ENCODE measurements at regions not wholly inside any gene's neighbourhood (a gene's known extent, or its start where the extent isn't known, plus 50 kb on each side); places are given as distances from the start of the nearest gene placed in this dataset.

DNA sequence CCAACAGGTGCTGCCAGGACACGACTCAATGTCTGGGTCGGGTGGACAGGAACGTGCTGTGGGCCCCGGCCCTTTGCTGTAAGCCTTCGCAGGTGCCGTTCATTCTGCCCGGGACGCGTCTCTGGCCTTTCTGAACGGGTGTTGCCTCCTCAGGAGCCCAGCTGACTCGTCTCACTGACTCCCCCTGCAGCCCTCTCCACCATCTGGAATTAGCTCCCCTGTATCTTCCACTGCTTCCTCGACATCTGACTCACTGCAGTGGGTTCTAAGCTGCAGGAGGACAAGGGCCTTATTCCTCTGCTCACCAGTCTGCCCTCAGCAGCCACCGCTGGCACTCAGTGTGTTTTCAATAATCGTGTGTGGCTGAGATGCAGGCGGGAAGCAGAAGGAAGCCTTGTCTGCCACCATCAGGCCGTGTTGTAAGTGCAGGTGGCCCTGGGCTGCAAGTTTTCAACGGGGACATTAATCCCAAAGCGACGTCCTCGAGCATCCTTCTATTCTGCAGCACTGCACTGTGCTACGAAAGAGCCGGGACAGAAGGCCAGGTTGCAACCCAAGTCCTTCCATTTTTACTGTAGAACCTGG lies 256.2 kb downstream of the FOXL1 start:
- TF ChIP-seq, protein P1, sequence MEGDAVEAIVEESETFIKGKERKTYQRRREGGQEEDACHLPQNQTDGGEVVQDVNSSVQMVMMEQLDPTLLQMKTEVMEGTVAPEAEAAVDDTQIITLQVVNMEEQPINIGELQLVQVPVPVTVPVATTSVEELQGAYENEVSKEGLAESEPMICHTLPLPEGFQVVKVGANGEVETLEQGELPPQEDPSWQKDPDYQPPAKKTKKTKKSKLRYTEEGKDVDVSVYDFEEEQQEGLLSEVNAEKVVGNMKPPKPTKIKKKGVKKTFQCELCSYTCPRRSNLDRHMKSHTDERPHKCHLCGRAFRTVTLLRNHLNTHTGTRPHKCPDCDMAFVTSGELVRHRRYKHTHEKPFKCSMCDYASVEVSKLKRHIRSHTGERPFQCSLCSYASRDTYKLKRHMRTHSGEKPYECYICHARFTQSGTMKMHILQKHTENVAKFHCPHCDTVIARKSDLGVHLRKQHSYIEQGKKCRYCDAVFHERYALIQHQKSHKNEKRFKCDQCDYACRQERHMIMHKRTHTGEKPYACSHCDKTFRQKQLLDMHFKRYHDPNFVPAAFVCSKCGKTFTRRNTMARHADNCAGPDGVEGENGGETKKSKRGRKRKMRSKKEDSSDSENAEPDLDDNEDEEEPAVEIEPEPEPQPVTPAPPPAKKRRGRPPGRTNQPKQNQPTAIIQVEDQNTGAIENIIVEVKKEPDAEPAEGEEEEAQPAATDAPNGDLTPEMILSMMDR (IDR thresholded peaks at IDR 0.05), result no peak
- no peak overlapping the region for H3K4me3 Mint-ChIP-seq
- no peaks in the 10 kb centered on the region for H3K4me1 Mint-ChIP-seq
- H3K36me3 Mint-ChIP-seq (ENCODE audit: low read depth), result no peaks in the 10 kb centered on the region
- ChIA-PET POLR2A (no interaction called here), CTCF (no interaction called here)
- intact Hi-C loops (cut with micrococcal nuclease), result no loop called here
- H3K27ac Mint-ChIP-seq, result no peak overlapping the region
- no peaks in the 10 kb centered on the region for H3K9me3 Mint-ChIP-seq
- peaks cover under 1% of the 10 kb centered on the region for H3K27me3 Mint-ChIP-seq
- no peak for ATAC-seq (ENCODE audit: low read depth)
- DNase-seq, result no peak

DNA sequence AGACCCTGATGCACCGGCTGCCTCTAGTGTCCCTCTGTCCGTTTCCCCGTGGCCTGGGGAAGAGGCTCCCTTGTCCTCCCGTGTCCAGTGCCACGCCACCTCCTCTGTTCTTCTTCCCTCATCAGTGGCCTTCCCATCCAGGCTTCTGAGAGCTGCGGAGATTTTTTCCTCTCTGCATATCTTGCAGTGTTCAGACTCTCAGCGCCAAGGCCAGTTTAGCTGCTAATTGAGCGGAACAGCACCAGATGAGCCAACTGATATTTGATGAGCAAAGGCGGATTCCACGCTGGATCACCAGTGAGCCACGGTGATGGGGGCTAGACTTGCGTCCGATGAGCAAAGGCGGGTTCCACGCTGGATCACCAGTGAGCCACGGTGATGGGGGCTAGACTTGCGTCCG lies 257.6 kb downstream of the FOXL1 start:
- intact Hi-C loops (cut with micrococcal nuclease), result no loop called here

DNA sequence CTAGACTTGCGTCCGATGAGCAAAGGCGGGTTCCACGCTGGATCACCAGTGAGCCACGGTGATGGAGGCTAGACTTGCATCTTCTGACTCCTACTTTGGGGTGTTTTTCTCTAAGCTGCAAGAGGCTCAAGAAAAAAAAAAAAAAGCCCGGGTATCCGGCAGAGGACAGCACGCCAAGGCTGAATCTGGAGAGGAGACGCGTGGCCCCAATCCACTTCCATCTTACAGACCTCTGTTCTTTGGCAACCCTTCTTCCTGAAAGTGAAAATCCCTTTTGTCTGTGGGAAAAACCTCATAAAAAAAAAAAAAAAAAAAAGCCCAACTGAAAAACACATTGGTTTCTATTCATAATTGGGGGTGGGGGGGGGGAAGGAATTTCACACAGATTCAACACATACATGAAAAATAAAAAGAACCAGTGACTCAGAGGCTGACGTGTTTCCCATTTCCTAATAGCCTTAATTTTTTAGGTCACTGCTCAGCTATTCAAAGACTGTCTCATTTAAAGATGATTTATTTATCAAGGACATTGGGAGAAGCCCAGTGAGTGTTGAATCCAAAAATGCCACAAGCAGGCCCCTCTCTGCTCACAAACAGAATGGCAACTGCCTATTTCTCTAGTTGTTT lies 258.3 kb downstream of the FOXL1 start:
- Mint-ChIP-seq H3K27ac (no peak overlapping the region), H3K4me3 (no peak overlapping the region), H3K36me3 (ENCODE audit: low read depth) (no peaks in the 10 kb centered on the region), H3K9me3 (no peaks in the 10 kb centered on the region), H3K4me1 (no peaks in the 10 kb centered on the region), H3K27me3 (no peaks in the 10 kb centered on the region)
- ChIA-PET POLR2A (no interaction called here), CTCF (no interaction called here)
- DNase-seq (no peak), ATAC-seq (ENCODE audit: low read depth) (no peak)
- intact Hi-C loops (cut with micrococcal nuclease), result no loop called here
- TF ChIP-seq, protein P1 (IDR thresholded peaks at IDR 0.05), result no peak

More for the DNA sequence above, 257.6 kb downstream of the FOXL1 start:
- H3K4me3 Mint-ChIP-seq, result no peak overlapping the region
- H3K36me3 Mint-ChIP-seq (ENCODE audit: low read depth), result no peaks in the 10 kb centered on the region
- no peak for DNase-seq
- TF ChIP-seq, protein P1 (IDR thresholded peaks at IDR 0.05), result no peak
- CTCF ChIA-PET, result no interaction called here
- H3K4me1 Mint-ChIP-seq, result no peaks in the 10 kb centered on the region
- H3K9me3 Mint-ChIP-seq, result no peaks in the 10 kb centered on the region
- H3K27ac Mint-ChIP-seq, result no peak overlapping the region
- POLR2A ChIA-PET, result no interaction called here
- ATAC-seq (ENCODE audit: low read depth), result no peak
- no peaks in the 10 kb centered on the region for H3K27me3 Mint-ChIP-seq

DNA sequence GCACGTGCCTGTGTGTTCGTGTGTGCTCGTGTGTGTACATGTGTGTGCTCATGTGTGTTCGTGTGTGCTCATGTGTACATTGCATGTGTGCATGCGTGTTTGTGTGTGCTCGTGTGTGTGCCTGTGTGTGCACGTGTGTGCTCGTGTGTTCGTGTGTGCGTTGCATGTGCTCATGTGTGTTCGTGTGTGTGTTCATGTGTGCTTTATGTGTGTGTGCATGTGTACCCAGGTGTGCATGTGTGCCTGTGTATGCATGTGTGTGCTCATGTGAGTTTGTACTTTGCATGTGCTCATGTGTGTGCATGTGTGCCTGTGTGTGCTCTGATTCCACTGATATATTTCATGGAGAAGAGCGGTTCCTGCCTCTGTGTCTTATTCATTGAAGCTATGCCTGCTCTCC lies 265.5 kb downstream of the FOXL1 start:
- ATAC-seq (ENCODE audit: low read depth) (no peak), DNase-seq (no peak)
- Mint-ChIP-seq H3K27me3 (no peaks in the 10 kb centered on the region), H3K4me1 (no peaks in the 10 kb centered on the region), H3K27ac (no peak overlapping the region), H3K36me3 (ENCODE audit: low read depth) (no peaks in the 10 kb centered on the region), H3K9me3 (no peaks in the 10 kb centered on the region), H3K4me3 (no peak overlapping the region)
- TF ChIP-seq, protein P1 (IDR thresholded peaks at IDR 0.05), result no peak
- ChIA-PET POLR2A (no interaction called here), CTCF (no interaction called here)
- intact Hi-C loops (cut with micrococcal nuclease), result no loop called here

- Mint-ChIP-seq H3K27me3 (no peaks in the 10 kb centered on the region), H3K27ac (no peak overlapping the region), H3K4me3 (no peak overlapping the region), H3K4me1 (no peaks in the 10 kb centered on the region), H3K36me3 (ENCODE audit: low read depth) (no peaks in the 10 kb centered on the region), H3K9me3 (no peaks in the 10 kb centered on the region)
- TF ChIP-seq, protein P1 (IDR thresholded peaks at IDR 0.05), result no peak
- intact Hi-C loops (cut with micrococcal nuclease), result no loop called here
- POLR2A ChIA-PET, result no interaction called here
- CTCF ChIA-PET, result no interaction called here
- no peak for DNase-seq
- no peak for ATAC-seq (ENCODE audit: low read depth)
Measured at GRCh38 chr16:86844695-86845094, 266.3 kb downstream of the FOXL1 start.

Measured in activated B cell treated with CpG ODN at 0.5 μM for 24 hours (primary cell).